CD4-positive, alpha-beta T cell treated with Interleukin-6 for 4 hours (primary cell): ENCODE measurements at regions not wholly inside any gene's neighbourhood (a gene's known extent, or its start where the extent isn't known, plus 50 kb on each side); places are given as distances from the start of the nearest gene placed in this dataset.
"Not testable (repeated sequence)": the region's sequence is repeated elsewhere in the genome, so short reads cannot be mapped to it uniquely, and the experiment has no call there.

Experiments used
- DNase-seq: peaks from one replicate; pipeline ENCODE4 v3.0.0-alpha.2; 2020; ENCODE audit warnings: mixed read lengths

DNA sequence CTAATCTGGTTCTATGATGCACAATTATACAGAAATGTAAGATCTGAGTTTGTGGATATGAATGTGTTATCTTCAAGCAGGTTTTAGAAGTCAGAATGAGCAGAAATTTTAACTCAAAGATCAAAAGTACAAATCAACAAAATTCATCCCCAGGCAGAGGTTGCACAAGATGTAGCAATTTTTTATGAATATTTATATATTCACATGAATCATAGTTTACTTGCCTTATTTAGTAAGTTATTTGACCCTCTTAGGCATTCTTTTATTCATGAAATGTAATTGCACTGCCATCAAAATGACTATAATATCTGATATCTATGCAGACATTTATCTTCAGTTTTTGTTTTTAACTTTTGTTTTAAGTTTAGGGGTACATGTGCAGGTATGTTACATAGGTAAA, 103.1 kb upstream of the DAZL start:
- no peak for DNase-seq

GRCh38 chr3:16711691-16712090, 106.5 kb upstream of the DAZL start:
- DNase-seq = not testable (repeated sequence)

GRCh38 chr3:16715281-16715680, 110.1 kb upstream of the DAZL start:
- DNase-seq = no peak

GRCh38 chr3:16719426-16719825, 114.2 kb upstream of the DAZL start:
- DNase-seq = no peak

GRCh38 chr3:16720367-16720940, 115.2 kb upstream of the DAZL start:
- no peak for DNase-seq

- no peak for DNase-seq
These were observed 116.3 kb upstream of the DAZL start for GRCh38 chr3:16721494-16721893.

DNA sequence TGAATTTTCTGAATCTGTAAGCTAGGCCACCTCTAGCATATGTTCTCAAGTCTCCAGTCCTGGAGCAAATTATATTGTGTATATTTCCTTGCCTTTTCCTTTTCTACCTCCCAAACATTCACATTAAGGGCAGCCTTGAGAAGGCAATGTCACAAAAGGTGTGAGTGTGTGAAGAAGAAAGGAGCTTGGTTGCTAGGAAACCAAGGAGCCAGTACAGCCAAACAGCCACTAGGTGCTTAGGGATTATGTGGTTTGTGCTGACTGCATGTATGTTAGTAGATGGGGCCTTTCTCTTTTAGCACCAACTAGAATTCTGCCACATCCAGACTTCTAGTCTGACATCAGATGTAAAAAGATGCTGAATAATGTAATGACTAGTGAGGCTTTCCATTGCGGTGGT, 118.8 kb upstream of the DAZL start:
- no peak for DNase-seq

- no peak for DNase-seq
These were observed 119.3 kb upstream of the DAZL start for GRCh38 chr3:16724487-16724886.

DNA sequence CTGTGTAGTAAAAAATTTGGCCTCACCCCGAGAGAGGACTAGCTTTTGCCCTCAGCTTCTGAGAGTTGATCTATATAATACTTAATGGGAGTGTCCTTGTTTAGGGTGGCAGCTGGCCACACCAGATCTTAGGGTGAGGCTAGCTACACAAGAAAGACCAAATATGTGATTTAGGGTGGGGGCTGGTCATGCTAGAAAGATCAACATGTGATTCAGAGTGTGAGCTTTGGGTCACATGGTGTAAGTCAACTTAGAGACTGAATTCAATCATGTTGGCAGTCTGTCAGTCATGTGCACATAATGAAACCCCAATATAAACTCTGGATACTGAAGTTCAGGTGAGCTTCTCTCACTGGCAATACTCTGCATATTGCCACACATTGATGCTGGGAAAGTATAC, 120.7 kb upstream of the DAZL start:
- DNase-seq = no peak

DNA sequence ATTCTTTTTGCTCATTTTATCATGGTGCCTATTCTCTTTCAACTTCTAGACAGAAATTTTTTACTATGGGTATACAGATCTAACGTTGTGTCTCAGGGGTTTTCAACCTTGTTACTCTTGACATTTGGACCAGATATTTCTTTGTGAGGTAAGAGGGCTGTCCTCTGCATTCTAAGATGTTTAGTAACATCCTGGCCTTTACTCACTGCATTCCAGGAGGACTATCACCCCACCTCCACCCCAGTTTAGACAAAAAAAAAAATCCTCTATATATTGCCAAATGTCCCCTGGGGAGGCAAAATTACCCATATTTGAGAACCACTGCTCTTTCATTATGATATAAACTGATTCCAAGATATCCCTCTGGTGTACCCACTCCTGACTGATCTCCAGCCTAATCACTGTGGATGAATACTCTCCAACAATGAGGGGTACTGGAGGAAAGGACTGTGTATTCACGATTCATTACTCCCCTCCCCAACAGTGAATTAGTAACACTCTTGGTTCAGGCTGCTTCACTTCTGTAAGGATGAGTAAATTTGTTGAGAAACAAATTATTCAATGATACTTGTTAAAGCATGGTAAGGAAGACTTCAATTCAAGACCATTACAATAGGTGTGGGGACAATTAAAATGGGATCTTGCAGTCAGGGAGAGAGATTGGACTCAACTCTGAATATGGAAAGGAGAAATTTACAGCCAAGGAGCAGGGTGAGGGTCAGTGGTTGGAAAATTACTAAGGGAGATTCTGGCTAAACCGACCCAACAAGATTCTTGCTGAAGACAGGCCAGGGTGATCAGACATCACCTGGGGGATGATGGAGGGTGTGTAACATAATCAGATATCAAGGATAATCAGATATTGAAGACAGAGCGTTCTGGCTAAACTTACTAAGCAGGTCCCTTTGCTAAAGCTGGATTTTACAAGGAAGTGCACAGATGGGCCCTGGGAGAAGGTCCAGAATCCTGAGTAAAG, 123.8 kb upstream of the DAZL start:
- no peak for DNase-seq

- no peak for DNase-seq
These were observed 133.2 kb upstream of the DAZL start for GRCh38 chr3:16738451-16738850.

- no peak for DNase-seq
These were observed 134.4 kb upstream of the DAZL start for GRCh38 chr3:16739541-16740105.

GRCh38 chr3:16740515-16740914, 135.3 kb upstream of the DAZL start:
- DNase-seq = no peak

DNA sequence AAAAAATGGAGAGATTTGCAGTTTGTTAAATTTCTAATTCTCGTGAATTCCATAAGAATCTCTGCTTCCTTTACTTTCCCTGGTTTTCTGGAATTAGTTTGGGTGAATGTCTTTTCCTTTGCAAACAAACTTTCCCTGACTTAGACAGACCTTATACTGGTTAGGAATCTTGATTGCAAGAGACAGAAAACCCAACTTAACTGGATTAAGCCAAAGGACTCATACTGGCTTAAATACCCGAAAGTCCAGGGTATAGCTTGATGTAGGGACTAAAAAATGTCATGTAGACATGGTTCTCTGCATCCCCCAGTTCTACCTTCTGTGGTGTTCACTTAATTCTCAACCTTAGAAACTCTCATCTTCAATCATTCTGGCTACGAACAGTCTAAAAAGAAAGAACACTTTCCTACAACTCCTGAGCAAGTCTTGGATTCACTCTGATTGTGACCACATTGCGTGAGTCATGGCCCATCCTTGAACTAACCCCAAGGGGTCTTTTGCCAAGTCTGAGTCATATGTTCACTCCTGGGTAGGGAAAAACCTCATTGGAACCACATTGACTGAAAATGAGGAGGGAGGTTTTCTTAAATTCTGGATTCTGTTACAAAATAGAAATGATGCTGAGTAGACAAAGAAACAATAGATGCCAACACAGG, 136.0 kb upstream of the DAZL start:
- no peak for DNase-seq

GRCh38 chr3:16741890-16742289, 136.7 kb upstream of the DAZL start:
- DNase-seq = no peak

GRCh38 chr3:16743276-16743675, 138.1 kb upstream of the DAZL start:
- DNase-seq = no peak

- DNase-seq = no peak
These were observed 125.4 kb upstream of the PLCL2 start for GRCh38 chr3:16759227-16759903.

GRCh38 chr3:16761571-16761970, 123.2 kb upstream of the PLCL2 start:
- no peak for DNase-seq

DNA sequence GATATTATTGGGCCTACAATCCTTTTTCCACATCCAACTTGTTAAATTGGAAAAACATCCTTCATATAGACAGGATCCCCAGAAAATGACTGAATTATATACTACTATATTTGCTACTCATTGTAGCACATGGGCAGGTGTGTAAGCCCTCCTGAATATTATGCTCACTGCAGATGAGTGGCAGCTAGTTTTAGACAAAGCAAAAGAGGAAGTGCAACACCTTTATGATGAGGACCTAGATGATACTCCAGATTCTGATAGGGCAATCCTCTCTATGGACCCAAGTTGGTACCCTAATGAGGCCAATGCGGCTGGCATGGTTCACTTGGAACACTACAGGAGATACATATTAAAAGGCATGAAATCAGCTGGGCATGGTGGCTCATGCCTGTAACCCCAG, 119.1 kb upstream of the PLCL2 start:
- no peak for DNase-seq

- no peak for DNase-seq
These were observed 117.7 kb upstream of the PLCL2 start for GRCh38 chr3:16767006-16767405.

- no peak for DNase-seq
These were observed 116.7 kb upstream of the PLCL2 start for GRCh38 chr3:16768014-16768413.

GRCh38 chr3:16768956-16769355, 115.8 kb upstream of the PLCL2 start:
- no peak for DNase-seq

- no peak for DNase-seq
These were observed 115.2 kb upstream of the PLCL2 start for GRCh38 chr3:16769525-16769924.
